Panc1 (cell line): ENCODE measurements at regions not wholly inside any gene's neighbourhood (a gene's known extent, or its start where the extent isn't known, plus 50 kb on each side); places are given as distances from the start of the nearest gene placed in this dataset.

Source experiments
- POLR2AphosphoS5 ChIP-seq: IDR thresholded peaks from 2 replicates; pipeline ENCODE4 v1.6.1; 2012; ENCODE audit warnings: mild to moderate bottlenecking, low read depth, low read length, moderate library complexity
- SIN3A ChIP-seq: IDR thresholded peaks from 2 replicates; pipeline ENCODE4 v1.6.1; 2012; ENCODE audit warnings: low read depth, mild to moderate bottlenecking, low read length, moderate library complexity, borderline replicate concordance; ENCODE audit not compliant: insufficient read depth
- TF ChIP-seq, protein P1 (sequence below), 2 experiments: IDR thresholded peaks; 2 replicates each; pipeline ENCODE4 v1.6.1; 2011 to 2012; ENCODE audit warnings: low read depth in 2 of 2, control low read depth in 1 of 2, low read length in 1 of 2, mild to moderate bottlenecking in 1 of 2, moderate library complexity in 1 of 2; ENCODE audit not compliant: insufficient read depth in 1 of 2

- TF ChIP-seq SIN3A (no peak), POLR2AphosphoS5 (no peak)
- TF ChIP-seq, protein P1, sequence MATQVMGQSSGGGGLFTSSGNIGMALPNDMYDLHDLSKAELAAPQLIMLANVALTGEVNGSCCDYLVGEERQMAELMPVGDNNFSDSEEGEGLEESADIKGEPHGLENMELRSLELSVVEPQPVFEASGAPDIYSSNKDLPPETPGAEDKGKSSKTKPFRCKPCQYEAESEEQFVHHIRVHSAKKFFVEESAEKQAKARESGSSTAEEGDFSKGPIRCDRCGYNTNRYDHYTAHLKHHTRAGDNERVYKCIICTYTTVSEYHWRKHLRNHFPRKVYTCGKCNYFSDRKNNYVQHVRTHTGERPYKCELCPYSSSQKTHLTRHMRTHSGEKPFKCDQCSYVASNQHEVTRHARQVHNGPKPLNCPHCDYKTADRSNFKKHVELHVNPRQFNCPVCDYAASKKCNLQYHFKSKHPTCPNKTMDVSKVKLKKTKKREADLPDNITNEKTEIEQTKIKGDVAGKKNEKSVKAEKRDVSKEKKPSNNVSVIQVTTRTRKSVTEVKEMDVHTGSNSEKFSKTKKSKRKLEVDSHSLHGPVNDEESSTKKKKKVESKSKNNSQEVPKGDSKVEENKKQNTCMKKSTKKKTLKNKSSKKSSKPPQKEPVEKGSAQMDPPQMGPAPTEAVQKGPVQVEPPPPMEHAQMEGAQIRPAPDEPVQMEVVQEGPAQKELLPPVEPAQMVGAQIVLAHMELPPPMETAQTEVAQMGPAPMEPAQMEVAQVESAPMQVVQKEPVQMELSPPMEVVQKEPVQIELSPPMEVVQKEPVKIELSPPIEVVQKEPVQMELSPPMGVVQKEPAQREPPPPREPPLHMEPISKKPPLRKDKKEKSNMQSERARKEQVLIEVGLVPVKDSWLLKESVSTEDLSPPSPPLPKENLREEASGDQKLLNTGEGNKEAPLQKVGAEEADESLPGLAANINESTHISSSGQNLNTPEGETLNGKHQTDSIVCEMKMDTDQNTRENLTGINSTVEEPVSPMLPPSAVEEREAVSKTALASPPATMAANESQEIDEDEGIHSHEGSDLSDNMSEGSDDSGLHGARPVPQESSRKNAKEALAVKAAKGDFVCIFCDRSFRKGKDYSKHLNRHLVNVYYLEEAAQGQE (IDR thresholded peaks at IDR 0.05; ENCODE audit: insufficient read depth in 1 of 2, low read depth in 2 of 2, low read length in 1 of 2) = no peak
Measured at GRCh38 chr9:17862629-17863028, 283.8 kb downstream of the SH3GL2 start.
